CD4-positive, alpha-beta T cell (primary cell): ENCODE measurements at regions not wholly inside any gene's neighbourhood (a gene's known extent, or its start where the extent isn't known, plus 50 kb on each side); places are given as distances from the start of the nearest gene placed in this dataset.

Experiments used
- ATAC-seq: fragments of 200-7000 bp; cut with Tn5 transposase; one replicate; pipeline ENCODE4 v1.10.0; 2022; ENCODE audit warnings: mild to moderate bottlenecking; ENCODE audit not compliant: poor library complexity
- CTCF ChIA-PET: fragments of 350-600 bp; sonication (Branson Sonifier 250); formaldehyde crosslinking; loops from one replicate; lab custom pipeline; 2021; ENCODE audit warnings: antibody characterized with exemption, inconsistent platforms; lab: Charles Lee
- POLR2A ChIA-PET: fragments of 350-600 bp; sonication (Branson Sonifier 250); formaldehyde crosslinking; loops from one replicate; lab custom pipeline; 2021; ENCODE audit warnings: antibody characterized with exemption, inconsistent platforms; lab: Charles Lee
- DNase-seq, 14 experiments: peaks; one replicate each; pipeline ENCODE4 v3.0.0-alpha.2; 2013 to 2020; ENCODE audit warnings: mixed read lengths in 2 of 14
- H3K27ac ChIP-seq, 2 donors: one replicate each; pipeline versions ENCODE4 v1.5.1 to v1.7.0; 2013; ENCODE audit warnings: low read length in 2 of 2, low read depth in 1 of 2, mild to moderate bottlenecking in 1 of 2
- H3K27me3 ChIP-seq, 2 experiments: 1 replicate in 1 of 2; 2 replicates in 1 of 2; pipeline versions ENCODE4 v1.6.1 to v1.7.0; 2013; ENCODE audit warnings: low read length in 2 of 2, control low read depth in 1 of 2, mild to moderate bottlenecking in 1 of 2, moderate library complexity in 1 of 2; ENCODE audit not compliant: insufficient read depth in 2 of 2, control insufficient read depth in 1 of 2
- H3K36me3 ChIP-seq: one replicate; pipeline ENCODE4 v1.6.1; 2013; ENCODE audit warnings: low read length, control low read depth; ENCODE audit not compliant: insufficient read depth
- H3K4me1 ChIP-seq: one replicate; pipeline ENCODE4 v1.6.1; 2013; ENCODE audit warnings: low read length, control low read depth; ENCODE audit not compliant: insufficient read depth
- H3K4me3 ChIP-seq: one replicate; pipeline ENCODE4 v1.5.1; 2013; ENCODE audit warnings: mild to moderate bottlenecking, low read length, moderate library complexity
- H3K9me3 ChIP-seq, 2 experiments: 1 replicate in 1 of 2; 2 replicates in 1 of 2; pipeline versions ENCODE4 v1.6.1 to v1.7.0; 2013; ENCODE audit warnings: low read length in 2 of 2, mild to moderate bottlenecking in 2 of 2, control low read depth in 1 of 2, moderate library complexity in 1 of 2; ENCODE audit not compliant: control insufficient read depth in 1 of 2, insufficient read depth in 1 of 2
- H3K27ac Mint-ChIP-seq: one replicate; pipeline ENCODE4 v1.8.0; 2020; ENCODE audit warnings: mixed read lengths
- H3K27me3 Mint-ChIP-seq: one replicate; pipeline ENCODE4 v1.8.0; 2021; ENCODE audit warnings: mixed read lengths
- H3K36me3 Mint-ChIP-seq: one replicate; pipeline ENCODE4 v1.8.0; 2021; ENCODE audit warnings: low read depth, mixed read lengths
- H3K4me1 Mint-ChIP-seq: one replicate; pipeline ENCODE4 v1.8.0; 2021; ENCODE audit warnings: low read depth, mixed read lengths
- H3K4me3 Mint-ChIP-seq: one replicate; pipeline ENCODE4 v1.8.0; 2020; ENCODE audit warnings: mild to moderate bottlenecking, mixed read lengths
- H3K9me3 Mint-ChIP-seq: one replicate; pipeline ENCODE4 v1.8.0; 2020; ENCODE audit warnings: mixed read lengths
- CTCF ChIP-seq: fragments of 200-600 bp; IDR thresholded peaks from one replicate; pipeline ENCODE4 v1.8.0; 2022; ENCODE audit warnings: antibody characterized with exemption, mild to moderate bottlenecking
- intact Hi-C, 2 experiments: fragments of 100-400 bp; cut with DNase I in 1 of 2; cut with micrococcal nuclease in 1 of 2; formaldehyde crosslinking; loops; one replicate each; pipeline versions ENCODE4 v1.15.1 to v1.9.0; 2023 to 2025; cut with DNase I, micrococcal nuclease

- no peak for DNase-seq
- TF ChIP-seq CTCF = no peak
- Mint-ChIP-seq H3K4me1 (peaks cover 6% of the 10 kb centered on the region), H3K27ac (no peak overlapping the region), H3K9me3 (no peaks in the 10 kb centered on the region), H3K27me3 (peaks cover 22% of the 10 kb centered on the region), H3K36me3 (no peaks in the 10 kb centered on the region), H3K4me3 (no peak overlapping the region)
- ATAC-seq = no peak
- Histone ChIP-seq H3K27me3 (no peaks in the 10 kb centered on the region), H3K9me3 (no peaks in the 10 kb centered on the region), H3K4me1 (no peaks in the 10 kb centered on the region), H3K27ac (no peak overlapping the region), H3K36me3 (no peaks in the 10 kb centered on the region), H3K4me3 (no peak overlapping the region)
- intact Hi-C loops = no loop called here
- POLR2A ChIA-PET = no interaction called here
- CTCF ChIA-PET = no interaction called here
Observed at GRCh38 chr6:71368284-71368683, 79.7 kb downstream of the OGFRL1 start.

GRCh38 chr6:71371559-71371958 is 82.9 kb downstream of the OGFRL1 start:
- Mint-ChIP-seq H3K9me3 (no peaks in the 10 kb centered on the region), H3K27me3 (peaks cover 30% of the 10 kb centered on the region), H3K4me1 (peaks cover 2% of the 10 kb centered on the region), H3K36me3 (no peaks in the 10 kb centered on the region), H3K27ac (no peak overlapping the region), H3K4me3 (no peak overlapping the region)
- Histone ChIP-seq H3K4me1 (no peaks in the 10 kb centered on the region), H3K4me3 (no peak overlapping the region), H3K9me3 (peaks cover 0 to 4% of the 10 kb centered on the region in 2 experiments), H3K27ac (no peak overlapping the region), H3K27me3 (no peaks in the 10 kb centered on the region), H3K36me3 (no peaks in the 10 kb centered on the region)
- no peak for TF ChIP-seq CTCF
- POLR2A ChIA-PET = no interaction called here
- DNase-seq (no peak), ATAC-seq (no peak)
- intact Hi-C loops = loop anchor here in 1 of 2 experiments (10.0 kb wide), 1 partner anchor 1057 kb away; no protein-coding TSS in a partner anchor
- CTCF ChIA-PET = no interaction called here

GRCh38 chr6:71373943-71374342 is 85.3 kb downstream of the OGFRL1 start:
- no peak for ATAC-seq
- no peak overlapping the region for H3K27ac Mint-ChIP-seq
- no peaks in the 10 kb centered on the region for H3K36me3 ChIP-seq
- H3K27me3 ChIP-seq = no peaks in the 10 kb centered on the region
- no peaks in the 10 kb centered on the region for H3K9me3 Mint-ChIP-seq
- H3K27ac ChIP-seq = no peak overlapping the region
- CTCF ChIA-PET = no interaction called here
- H3K4me1 Mint-ChIP-seq = no peaks in the 10 kb centered on the region
- POLR2A ChIA-PET = no interaction called here
- H3K4me3 Mint-ChIP-seq = no peak overlapping the region
- H3K9me3 ChIP-seq = peaks cover 0 to 4% of the 10 kb centered on the region in 2 experiments
- no peaks in the 10 kb centered on the region for H3K4me1 ChIP-seq
- no peak for DNase-seq
- no peak overlapping the region for H3K4me3 ChIP-seq
- no peak for TF ChIP-seq CTCF
- intact Hi-C loops = loop anchor here in 1 of 2 experiments (10.0 kb wide), 1 partner anchor 1059 kb away; no protein-coding TSS in a partner anchor
- no peaks in the 10 kb centered on the region for H3K36me3 Mint-ChIP-seq
- H3K27me3 Mint-ChIP-seq = peaks cover 20% of the 10 kb centered on the region
